ENCODE measurements at regions not wholly inside any gene's neighbourhood (a gene's known extent, or its start where the extent isn't known, plus 50 kb on each side); places are given as distances from the start of the nearest gene placed in this dataset.

- TF ChIP-seq CTCF (IDR thresholded peaks at IDR 0.05; ENCODE audit: borderline replicate concordance, extremely low read depth, low read length, poor library complexity, severe bottlenecking): no peak
- no peak for TF ChIP-seq EZH2 (IDR thresholded peaks at IDR 0.05; ENCODE audit: borderline replicate concordance, low read depth, low read length, severe bottlenecking)
Observed at GRCh38 chrX:120797188-120797851, 78.3 kb downstream of the CT47B1 start.

Measured in DND-41 (cell line).